DOHH2 (cell line): ENCODE measurements at regions not wholly inside any gene's neighbourhood (a gene's known extent, or its start where the extent isn't known, plus 50 kb on each side); places are given as distances from the start of the nearest gene placed in this dataset.

ENCODE experiments used
- EZH2phosphoT487 ChIP-seq: fragments of 200-600 bp; sonication (generic); IDR thresholded peaks from 2 replicates; pipeline ENCODE4 v1.6.1; 2017; ENCODE audit warnings: borderline replicate concordance, mild to moderate bottlenecking, antibody characterized with exemption, low read length, moderate library complexity, mixed read lengths
- TF ChIP-seq, protein P1 (sequence below): fragments of 200-600 bp; sonication (generic); IDR thresholded peaks from one replicate; pipeline ENCODE4 v1.5.1; 2014; ENCODE audit warnings: antibody characterized with exemption, mild to moderate bottlenecking, low read depth, low read length; ENCODE audit not compliant: poor library complexity, severe bottlenecking

GRCh38 chr12:9329019-9329418, 120.8 kb upstream of the PZP start:
- TF ChIP-seq, protein P1, sequence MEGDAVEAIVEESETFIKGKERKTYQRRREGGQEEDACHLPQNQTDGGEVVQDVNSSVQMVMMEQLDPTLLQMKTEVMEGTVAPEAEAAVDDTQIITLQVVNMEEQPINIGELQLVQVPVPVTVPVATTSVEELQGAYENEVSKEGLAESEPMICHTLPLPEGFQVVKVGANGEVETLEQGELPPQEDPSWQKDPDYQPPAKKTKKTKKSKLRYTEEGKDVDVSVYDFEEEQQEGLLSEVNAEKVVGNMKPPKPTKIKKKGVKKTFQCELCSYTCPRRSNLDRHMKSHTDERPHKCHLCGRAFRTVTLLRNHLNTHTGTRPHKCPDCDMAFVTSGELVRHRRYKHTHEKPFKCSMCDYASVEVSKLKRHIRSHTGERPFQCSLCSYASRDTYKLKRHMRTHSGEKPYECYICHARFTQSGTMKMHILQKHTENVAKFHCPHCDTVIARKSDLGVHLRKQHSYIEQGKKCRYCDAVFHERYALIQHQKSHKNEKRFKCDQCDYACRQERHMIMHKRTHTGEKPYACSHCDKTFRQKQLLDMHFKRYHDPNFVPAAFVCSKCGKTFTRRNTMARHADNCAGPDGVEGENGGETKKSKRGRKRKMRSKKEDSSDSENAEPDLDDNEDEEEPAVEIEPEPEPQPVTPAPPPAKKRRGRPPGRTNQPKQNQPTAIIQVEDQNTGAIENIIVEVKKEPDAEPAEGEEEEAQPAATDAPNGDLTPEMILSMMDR: no peak
- TF ChIP-seq EZH2phosphoT487: no peak
